Neural cell (in vitro differentiated cells): ENCODE measurements at regions not wholly inside any gene's neighbourhood (a gene's known extent, or its start where the extent isn't known, plus 50 kb on each side); places are given as distances from the start of the nearest gene placed in this dataset.

Experiments used
- H2AFZ ChIP-seq: fragments of 200-600, 300-800 bp; sonication (generic), shearing (Covaris generic); 2 replicates; pipeline ENCODE4 v1.6.0; 2014; ENCODE audit warnings: low read depth, mild to moderate bottlenecking, antibody characterized with exemption, low read length, moderate library complexity
- H3F3A ChIP-seq: fragments of 200-600 bp; shearing (Covaris generic); 2 replicates; pipeline ENCODE4 v1.6.1; 2016; ENCODE audit warnings: mild to moderate bottlenecking, moderate library complexity, mixed read lengths, antibody characterized with exemption, low read length; ENCODE audit not compliant: insufficient read depth, poor library complexity, severe bottlenecking
- H3K27ac ChIP-seq: fragments of 200-600, 300-800 bp; sonication (generic), shearing (Covaris generic); 2 replicates; pipeline ENCODE4 v1.5.1; 2014; ENCODE audit warnings: mild to moderate bottlenecking, low read length, moderate library complexity
- H3K27me3 ChIP-seq: fragments of 300-800, 200-600 bp; sonication (generic), shearing (Covaris generic); 2 replicates; pipeline ENCODE4 v1.6.0; 2014; ENCODE audit warnings: mild to moderate bottlenecking, low read depth, low read length, moderate library complexity; ENCODE audit not compliant: insufficient read depth
- H3K36me3 ChIP-seq: fragments of 300-800, 200-600 bp; sonication (generic), shearing (Covaris generic); 2 replicates; pipeline ENCODE4 v1.5.1; 2014; ENCODE audit warnings: mild to moderate bottlenecking, antibody characterized with exemption, low read length, moderate library complexity; ENCODE audit not compliant: insufficient read depth
- H3K4me2 ChIP-seq: fragments of 300-800, 200-600 bp; sonication (generic), shearing (Covaris generic); 2 replicates; pipeline ENCODE4 v1.6.0; 2014; ENCODE audit warnings: mild to moderate bottlenecking, low read length
- H3K4me3 ChIP-seq: fragments of 300-800, 200-600 bp; sonication (generic), shearing (Covaris generic); 2 replicates; pipeline ENCODE4 v1.5.1; 2014; ENCODE audit warnings: mild to moderate bottlenecking, low read length, moderate library complexity
- H3K79me2 ChIP-seq: fragments of 200-600 bp; shearing (Covaris generic); replicated peaks from 2 replicates; pipeline ENCODE4 v1.6.0; 2014; ENCODE audit warnings: mild to moderate bottlenecking, low read length, moderate library complexity; ENCODE audit not compliant: insufficient read depth
- H3K9ac ChIP-seq: fragments of 300-800, 200-600 bp; sonication (generic), shearing (Covaris generic); 2 replicates; pipeline ENCODE4 v1.6.1; 2016; ENCODE audit warnings: mild to moderate bottlenecking, low read length, mixed read lengths
- H3K9me2 ChIP-seq: fragments of 200-600 bp; shearing (Covaris generic); 2 replicates; pipeline ENCODE4 v1.6.1; 2016; ENCODE audit warnings: mild to moderate bottlenecking, low read length, mixed read lengths; ENCODE audit not compliant: insufficient read depth
- H3K9me3 ChIP-seq: fragments of 200-600, 300-800 bp; sonication (generic), shearing (Covaris generic); 2 replicates; pipeline ENCODE4 v1.6.1; 2016; ENCODE audit warnings: mild to moderate bottlenecking, mixed run types, low read length, moderate library complexity, mixed read lengths
- H4K20me1 ChIP-seq: fragments of 200-600 bp; shearing (Covaris generic); 2 replicates; pipeline ENCODE4 v1.6.1; 2016; ENCODE audit warnings: mild to moderate bottlenecking, mixed run types; ENCODE audit not compliant: insufficient read depth
- CTCF ChIP-seq: fragments of 450-650 bp; IDR thresholded peaks from 2 replicates; pipeline ENCODE4 v1.5.1; 2014; ENCODE audit warnings: antibody characterized with exemption, mild to moderate bottlenecking, moderate library complexity; ENCODE audit not compliant: poor library complexity, severe bottlenecking
- EP300 ChIP-seq: fragments of 450-650 bp; conservative IDR thresholded peaks from 2 replicates; pipeline ENCODE4 v1.6.1; 2014; ENCODE audit warnings: antibody characterized with exemption, mild to moderate bottlenecking, moderate library complexity; ENCODE audit not compliant: poor library complexity, severe bottlenecking
- EZH2 ChIP-seq: fragments of 200-600, 300-800 bp; shearing (Covaris generic), sonication (generic); IDR thresholded peaks from 2 replicates; pipeline ENCODE4 v1.6.1; 2014; ENCODE audit warnings: antibody characterized with exemption, low read length, borderline replicate concordance, mild to moderate bottlenecking; ENCODE audit not compliant: insufficient read depth, poor library complexity, severe bottlenecking
- POLR2AphosphoS5 ChIP-seq: IDR thresholded peaks from 2 replicates; pipeline ENCODE4 v1.6.1; 2012
- RAD21 ChIP-seq: fragments of 450-650 bp; conservative IDR thresholded peaks from 2 replicates; pipeline ENCODE4 v1.6.1; 2014; ENCODE audit warnings: antibody characterized with exemption, mild to moderate bottlenecking, moderate library complexity
- REST ChIP-seq: IDR thresholded peaks from 2 replicates; pipeline ENCODE4 v1.6.1; 2012; ENCODE audit warnings: borderline replicate concordance
- SMC3 ChIP-seq: fragments of 450-650 bp; conservative IDR thresholded peaks from 2 replicates; pipeline ENCODE4 v1.6.1; 2014; ENCODE audit warnings: antibody characterized with exemption, mild to moderate bottlenecking, moderate library complexity; ENCODE audit not compliant: poor library complexity
- TAF1 ChIP-seq: IDR thresholded peaks from 2 replicates; pipeline ENCODE4 v1.6.1; 2012; ENCODE audit warnings: low read depth

- Histone ChIP-seq H3K27ac (no peak overlapping the region), H2AFZ (no peak overlapping the region), H3K9me3 (no peaks in the 10 kb centered on the region), H3K4me3 (no peak overlapping the region), H3K27me3 (no peaks in the 10 kb centered on the region), H3F3A (no peaks in the 10 kb centered on the region), H4K20me1 (no peaks in the 10 kb centered on the region), H3K4me2 (no peak overlapping the region), H3K36me3 (no peaks in the 10 kb centered on the region), H3K9me2 (no peaks in the 10 kb centered on the region), H3K9ac (no peak overlapping the region), H3K79me2 (no peaks in the 10 kb centered on the region)
- TF ChIP-seq TAF1 (no peak), CTCF (no peak), EZH2 (no peak), RAD21 (no peak), POLR2AphosphoS5 (no peak)
Measured at GRCh38 chr10:94205396-94205831, 157.3 kb downstream of the NOC3L start.

GRCh38 chr10:94206176-94206575 is 156.6 kb downstream of the NOC3L start:
- no peak overlapping the region for H3K4me2 ChIP-seq
- H3K27me3 ChIP-seq, result no peaks in the 10 kb centered on the region
- no peaks in the 10 kb centered on the region for H4K20me1 ChIP-seq
- TF ChIP-seq EP300 (no peak), CTCF (no peak), SMC3 (no peak), REST (no peak)
- H3F3A ChIP-seq, result no peaks in the 10 kb centered on the region
- no peaks in the 10 kb centered on the region for H3K9me3 ChIP-seq
- no peaks in the 10 kb centered on the region for H3K36me3 ChIP-seq
- H3K9ac ChIP-seq, result no peak overlapping the region
- H3K9me2 ChIP-seq, result no peaks in the 10 kb centered on the region
- H3K4me3 ChIP-seq, result no peak overlapping the region
- H3K27ac ChIP-seq, result no peak overlapping the region
- no peaks in the 10 kb centered on the region for H3K79me2 ChIP-seq
- no peak overlapping the region for H2AFZ ChIP-seq
